ENCODE measurements at regions not wholly inside any gene's neighbourhood (a gene's known extent, or its start where the extent isn't known, plus 50 kb on each side); places are given as distances from the start of the nearest gene placed in this dataset.

DNA sequence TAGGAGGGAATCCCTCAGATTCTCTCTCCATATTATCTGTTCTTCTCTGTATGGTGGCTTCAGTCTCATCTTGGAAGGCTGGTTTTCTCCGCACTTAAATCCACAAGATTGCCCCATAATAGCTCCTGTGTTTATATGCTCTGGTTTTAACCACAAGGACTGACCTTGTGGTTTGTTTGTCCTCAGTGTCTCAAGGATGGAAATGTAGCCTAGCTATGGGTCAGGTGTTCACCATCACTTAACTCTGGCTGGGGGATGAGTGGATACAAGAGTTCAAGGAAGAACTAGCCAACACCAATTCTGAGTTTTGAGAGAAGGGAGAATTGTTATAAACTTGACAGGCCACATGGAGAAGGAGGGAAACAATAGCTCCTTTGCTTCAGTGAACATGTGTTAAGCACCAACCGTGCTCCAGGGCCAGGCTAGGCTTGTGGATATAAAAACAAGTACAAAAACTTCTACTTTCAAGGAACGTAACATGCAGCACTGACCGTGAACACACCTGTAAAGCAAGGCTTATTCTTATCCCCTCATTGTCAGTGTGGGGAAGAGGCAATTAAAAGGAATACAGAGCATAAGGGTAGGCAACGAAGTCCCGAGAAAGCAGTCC lies 75.6 kb upstream of the VLDLR start:
- TF ChIP-seq CTCF (IDR thresholded peaks at IDR 0.05) (no peak), POLR2A (IDR thresholded peaks at IDR 0.05) (no peak), EP300 (IDR thresholded peaks at IDR 0.05) (no peak), POLR2AphosphoS5 (IDR thresholded peaks at IDR 0.05) (no peak)
